Endometrium (tissue), 2 donors: ENCODE measurements at regions not wholly inside any gene's neighbourhood (a gene's known extent, or its start where the extent isn't known, plus 50 kb on each side); places are given as distances from the start of the nearest gene placed in this dataset.
"Not testable (repeated sequence)": the region's sequence is repeated elsewhere in the genome, so short reads cannot be mapped to it uniquely, and the experiment has no call there.

ENCODE experiments used
- FAIRE-seq: peaks from 2 replicates; lab custom pipeline; 2012; peaks lifted over from hg19 to GRCh38; lab: Jason Lieb, UNC
- donor health status: control.
- donor health status: control.

DNA sequence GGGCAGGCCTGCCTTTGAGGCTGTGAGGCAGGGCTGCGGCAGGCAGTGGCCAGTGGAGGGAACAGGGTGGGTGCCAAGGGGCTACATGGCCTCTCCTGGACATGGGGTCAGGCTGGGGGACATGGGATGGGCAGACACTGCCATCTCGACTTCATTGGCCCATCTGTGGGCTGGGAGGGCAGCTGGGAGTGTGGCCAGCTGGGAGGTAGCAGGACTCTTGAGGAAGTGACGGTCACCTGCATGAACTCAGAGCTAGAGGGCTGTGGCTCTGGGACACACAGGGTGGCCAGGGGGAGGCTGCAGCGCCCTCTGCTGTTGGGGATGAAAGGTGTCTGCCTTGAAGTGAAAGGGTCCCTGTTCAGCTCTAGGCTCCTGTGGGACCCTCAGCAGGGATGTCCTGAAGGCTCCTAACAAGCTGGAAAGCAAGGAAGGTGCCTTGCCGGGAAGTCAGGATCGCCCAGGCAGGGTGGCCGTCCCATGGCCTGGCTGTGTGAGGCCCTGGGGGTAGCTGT, 244.0 kb downstream of the ANKRD30B start:
- FAIRE-seq, result not testable (repeated sequence)

DNA sequence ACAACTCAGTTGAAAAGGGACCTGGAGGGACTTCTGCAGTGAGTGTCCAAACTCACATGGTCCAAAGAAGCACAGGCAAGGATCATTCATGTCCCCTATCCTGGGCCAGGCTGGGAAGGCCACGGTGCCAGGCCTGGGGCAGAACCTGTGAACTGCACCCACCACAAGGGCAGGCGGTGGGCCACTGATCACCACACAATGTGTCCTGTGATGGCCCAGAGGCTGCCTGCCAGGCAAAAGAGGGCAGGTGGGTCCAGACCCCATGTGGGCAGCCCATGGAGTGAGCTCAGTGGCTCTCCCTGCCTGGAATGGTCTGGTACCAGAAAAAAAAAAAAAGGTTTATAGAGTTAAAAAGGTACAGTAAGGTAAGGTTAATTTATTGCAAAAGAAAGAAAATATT, 244.8 kb downstream of the ANKRD30B start:
- not testable (repeated sequence) for FAIRE-seq

DNA sequence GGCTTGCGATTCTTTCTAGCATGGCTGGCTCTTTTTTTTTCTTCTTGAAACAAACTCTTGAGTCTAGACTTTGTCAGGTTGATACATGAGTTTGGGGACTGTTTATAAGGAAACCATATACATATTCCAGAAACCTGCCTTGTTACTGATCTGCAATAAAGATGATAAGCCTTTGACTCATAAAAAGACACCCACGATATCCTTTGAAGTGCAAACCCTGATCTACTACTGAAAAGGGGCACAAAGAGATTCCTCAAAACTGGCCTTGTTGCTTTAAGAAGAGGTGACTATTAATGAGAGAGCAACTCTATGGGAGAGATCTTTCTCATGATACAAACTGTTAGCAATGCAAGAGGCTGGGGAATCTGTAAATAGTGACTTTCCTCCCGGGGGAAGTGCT, 247.1 kb downstream of the ANKRD30B start:
- not testable (repeated sequence) for FAIRE-seq

DNA sequence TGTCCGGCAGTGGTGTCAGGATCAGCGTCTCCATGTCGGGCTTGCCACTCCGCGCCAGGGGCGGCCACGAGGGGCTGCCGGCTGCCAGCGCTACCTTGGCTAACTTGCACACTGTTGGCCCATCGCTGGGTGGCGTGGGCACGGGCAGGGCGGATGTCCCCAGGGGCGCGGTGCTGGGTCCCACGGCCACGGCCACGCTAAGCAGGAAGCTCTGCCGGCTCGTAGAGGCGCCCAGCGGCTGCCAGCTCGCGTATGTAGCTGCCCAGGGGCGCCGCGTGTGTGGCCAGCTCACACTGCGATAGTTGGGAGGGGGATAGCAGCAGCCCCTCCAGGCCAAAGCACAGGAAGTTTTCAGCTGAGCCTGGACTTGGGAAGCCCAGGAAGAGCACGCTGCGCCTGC, 249.4 kb downstream of the ANKRD30B start:
- no peak for FAIRE-seq

DNA sequence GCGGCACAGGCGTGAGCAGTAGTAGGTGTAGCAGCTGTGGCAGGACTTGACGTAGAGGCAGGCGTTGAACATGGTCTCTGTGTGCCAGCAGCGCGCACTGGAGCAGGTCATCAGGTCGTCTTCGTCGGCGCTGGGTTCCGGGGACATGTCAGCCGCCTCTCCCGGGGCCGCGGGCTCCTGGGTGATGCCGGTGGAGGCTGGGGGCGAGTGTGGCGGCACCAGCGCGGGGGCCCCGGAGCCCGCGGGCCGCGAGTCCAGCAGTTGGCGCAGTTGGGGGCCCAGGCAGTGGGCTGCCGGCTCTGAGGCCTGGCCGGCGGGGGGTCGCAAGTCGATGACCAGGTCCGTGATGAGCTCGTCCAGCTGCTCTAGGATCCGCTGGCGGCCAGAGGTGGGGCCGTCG, 249.9 kb downstream of the ANKRD30B start:
- FAIRE-seq, result not testable (repeated sequence)

DNA sequence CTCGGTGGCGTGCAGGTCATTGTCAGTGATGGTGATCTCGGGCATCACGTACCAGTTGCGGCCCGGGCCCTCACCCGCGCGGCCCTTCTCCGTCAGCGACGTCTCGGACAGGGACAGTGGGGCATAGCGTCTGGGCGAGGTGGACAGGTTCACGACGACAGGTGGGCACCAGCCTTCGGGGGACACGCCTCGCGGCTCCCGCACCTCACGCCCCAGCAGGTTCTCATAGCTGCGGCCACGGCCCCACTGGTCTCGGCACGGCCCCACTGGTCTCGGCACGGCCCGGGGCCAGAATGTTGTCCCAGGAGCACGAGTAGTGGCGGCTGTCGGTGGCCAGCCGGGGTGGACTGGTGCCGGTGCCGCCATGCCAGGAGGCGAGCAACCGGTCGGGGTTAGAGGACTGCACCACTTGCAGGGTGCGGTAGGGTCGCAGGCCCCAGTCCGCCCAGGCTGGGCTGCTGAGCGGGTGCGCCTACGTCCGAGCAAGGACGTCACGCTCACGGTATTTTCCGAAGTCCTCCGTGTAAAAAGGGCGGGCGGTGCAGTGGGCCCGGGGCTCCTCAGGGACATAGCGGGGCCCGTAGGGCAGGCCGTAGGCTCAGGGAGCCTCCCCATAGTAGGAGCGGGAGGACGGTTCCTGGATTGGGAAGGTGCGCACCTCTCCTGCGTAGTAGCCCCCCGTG, 250.5 kb downstream of the ANKRD30B start:
- not testable (repeated sequence) for FAIRE-seq

DNA sequence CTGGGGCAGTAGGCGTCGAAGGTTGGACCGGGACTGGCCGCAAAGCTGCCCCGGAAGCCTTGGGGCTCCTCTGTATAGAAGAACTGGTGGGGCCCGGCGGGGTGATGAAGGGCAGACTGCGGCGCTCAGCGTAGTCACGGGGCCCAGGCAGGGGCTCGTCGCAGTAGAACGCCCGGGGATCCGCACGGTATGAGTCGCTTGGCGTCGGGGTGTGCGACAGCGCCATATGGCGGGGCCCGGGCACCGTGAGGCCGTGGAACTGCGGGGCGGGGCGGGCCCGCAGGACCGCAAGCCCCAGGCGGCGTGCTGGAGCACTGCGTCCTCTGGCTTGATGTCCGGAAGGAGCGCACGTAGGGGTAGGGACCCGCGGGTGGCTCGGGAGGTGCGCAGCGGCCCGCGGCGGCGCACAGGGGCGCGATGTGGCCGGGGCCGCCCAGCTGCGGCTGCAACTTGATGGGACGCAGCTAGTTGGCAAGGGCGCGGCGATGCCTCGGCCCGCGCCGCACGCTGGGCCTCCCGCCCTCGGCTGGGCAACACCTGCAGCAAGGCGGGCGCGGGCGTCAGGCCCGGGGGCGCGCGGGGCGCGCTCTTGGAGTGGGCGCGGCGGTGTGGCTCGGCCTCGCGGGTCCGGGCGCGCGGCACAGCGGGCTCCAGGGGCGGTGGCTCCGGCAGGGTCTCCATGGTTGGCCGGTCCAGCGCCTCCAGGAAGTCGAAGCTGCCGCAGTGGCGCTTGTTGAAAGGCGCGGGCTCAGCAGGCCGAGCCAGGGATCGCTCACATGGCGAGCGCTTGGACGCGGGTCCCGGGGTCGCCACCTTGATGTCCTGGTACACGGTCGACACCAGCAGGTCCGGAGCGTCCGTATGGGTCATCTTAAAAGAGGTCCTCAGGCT, 251.4 kb downstream of the ANKRD30B start:
- no peak for FAIRE-seq

DNA sequence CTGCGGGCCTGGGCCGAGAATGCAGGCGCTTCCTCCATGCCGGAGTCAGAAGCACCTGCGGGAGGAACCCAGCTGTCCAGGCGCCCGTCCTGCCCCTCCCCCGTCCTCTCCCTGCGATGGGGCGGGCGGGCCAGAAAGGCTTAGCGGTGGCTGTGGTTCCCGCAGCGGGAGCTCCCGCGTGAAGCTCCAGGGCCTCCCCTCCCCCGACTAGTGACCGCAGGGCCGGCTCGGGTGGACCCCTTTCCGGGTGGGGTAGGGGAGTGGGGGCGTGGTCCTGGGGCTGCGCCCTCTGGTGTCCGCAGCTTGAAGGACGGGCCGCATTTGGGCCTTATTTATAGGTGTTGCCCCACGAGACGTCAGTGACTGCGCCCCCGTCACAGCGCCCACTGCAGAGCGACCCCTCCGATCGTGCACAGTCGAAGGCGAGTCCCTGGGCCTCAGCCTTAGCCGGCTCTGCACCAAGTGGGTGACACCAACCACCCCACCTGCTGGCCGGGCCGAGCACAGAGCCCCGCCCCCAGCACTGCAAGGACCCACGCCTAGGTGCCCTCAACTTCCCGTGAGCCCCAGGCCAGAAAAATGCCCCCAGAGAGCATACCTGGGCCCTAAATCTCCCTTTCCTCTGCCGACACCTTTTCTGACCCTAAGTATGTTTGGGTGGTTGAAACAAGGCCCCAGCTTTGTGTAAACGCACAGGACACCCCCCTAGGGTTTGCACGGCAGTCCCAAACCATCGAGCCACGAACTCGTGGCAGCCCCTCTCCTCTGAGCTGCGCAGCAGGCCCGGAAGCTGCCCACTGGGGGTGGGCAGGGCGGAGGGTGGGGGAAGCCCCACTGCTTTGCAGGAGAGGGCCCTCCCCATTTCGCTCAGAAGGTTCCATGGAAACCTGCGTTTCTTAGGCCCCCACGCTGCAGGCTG, 252.4 kb downstream of the ANKRD30B start:
- not testable (repeated sequence) for FAIRE-seq

DNA sequence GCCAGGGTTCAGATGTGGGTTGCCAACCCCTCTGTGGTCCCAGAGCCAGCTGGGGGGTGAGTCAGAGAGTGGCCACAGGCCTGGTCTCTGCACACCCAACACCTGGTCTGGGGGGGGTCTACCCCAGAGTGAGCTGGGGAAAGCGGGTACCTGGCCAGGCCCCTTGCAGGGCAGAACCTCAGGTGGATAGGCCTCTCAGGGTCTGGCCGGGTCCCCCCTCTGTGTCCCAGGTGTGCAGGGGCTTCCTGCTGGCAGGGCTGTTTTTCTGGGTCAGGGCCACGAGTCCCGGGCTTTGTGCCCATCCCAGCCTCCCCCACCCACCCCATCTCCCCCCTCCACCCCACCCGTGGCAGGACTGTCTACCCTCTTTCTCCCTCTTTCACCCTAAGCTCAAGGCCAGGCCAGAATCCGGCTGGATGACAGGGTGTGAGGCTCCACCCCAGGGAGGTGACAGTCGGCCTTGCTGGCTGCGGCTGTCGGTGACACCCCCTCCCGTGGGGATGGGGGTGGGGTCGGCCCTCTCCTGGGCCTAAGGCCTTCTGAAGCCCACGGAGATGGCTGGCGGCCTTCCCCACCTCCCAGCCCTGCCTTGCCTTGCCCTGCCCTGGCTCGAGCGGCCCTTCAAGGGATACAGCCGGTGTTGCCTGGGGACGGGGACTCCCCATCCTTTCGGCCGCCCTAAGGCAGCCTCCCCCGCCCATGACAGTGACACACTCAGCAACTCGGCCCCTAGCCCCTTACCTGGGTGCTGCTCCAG, 253.2 kb downstream of the ANKRD30B start:
- FAIRE-seq, result not testable (repeated sequence)

DNA sequence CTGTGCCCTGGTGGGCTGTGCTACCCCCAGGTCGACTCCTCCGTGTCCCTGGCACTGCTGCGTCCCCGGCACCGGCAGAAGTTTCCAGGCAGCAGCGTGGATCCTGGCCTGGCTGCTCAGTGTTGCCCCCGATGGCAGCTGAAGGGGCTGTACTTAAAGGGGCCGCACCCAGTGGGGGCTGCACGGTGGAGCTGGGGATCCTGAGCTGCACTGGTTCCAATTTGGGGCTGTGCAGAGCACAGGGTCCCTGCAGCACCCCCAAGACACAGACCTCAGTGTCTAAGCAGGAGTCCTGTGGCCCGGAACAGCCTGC, 253.8 kb downstream of the ANKRD30B start:
- not testable (repeated sequence) for FAIRE-seq

DNA sequence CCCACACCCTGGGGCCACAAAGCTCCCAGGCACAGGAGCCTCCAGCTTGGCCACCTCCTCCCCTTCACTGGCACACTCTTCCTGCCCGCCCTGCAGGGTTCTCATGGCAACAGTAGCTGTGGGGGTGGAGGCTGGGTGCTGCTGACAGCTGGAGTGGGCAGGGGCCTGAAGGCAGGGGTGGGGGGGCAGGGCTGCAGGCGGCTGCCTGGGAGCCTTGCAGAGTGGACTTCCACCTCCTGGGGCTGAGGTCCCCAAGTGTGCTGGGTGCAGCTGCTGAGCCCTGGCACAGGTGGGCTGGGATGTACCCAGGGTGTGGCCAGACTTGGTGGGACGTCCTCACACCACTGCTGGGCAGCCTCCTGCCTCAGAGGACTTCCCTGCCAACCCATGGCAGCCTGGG, 254.8 kb downstream of the ANKRD30B start:
- not testable (repeated sequence) for FAIRE-seq

DNA sequence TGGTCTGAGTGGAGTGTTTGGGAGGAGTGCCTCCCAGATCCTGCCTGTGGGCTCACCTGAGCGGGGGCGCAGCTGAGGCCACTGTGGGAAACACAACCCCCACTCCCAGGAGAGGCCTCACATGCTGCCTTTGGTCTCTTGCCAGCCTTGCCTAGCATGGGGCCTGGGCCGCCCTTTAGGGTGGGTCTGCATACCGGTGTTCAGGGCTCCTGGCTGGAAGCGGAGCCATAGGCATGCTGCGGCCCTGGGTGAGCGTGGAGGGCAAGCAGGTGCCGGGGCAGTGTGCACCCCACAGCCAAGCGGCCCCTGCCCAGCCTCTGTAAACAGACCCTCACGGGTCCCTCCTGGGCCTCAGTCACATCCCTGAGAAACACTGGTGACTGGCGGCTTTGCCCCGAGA, 255.3 kb downstream of the ANKRD30B start:
- not testable (repeated sequence) for FAIRE-seq

DNA sequence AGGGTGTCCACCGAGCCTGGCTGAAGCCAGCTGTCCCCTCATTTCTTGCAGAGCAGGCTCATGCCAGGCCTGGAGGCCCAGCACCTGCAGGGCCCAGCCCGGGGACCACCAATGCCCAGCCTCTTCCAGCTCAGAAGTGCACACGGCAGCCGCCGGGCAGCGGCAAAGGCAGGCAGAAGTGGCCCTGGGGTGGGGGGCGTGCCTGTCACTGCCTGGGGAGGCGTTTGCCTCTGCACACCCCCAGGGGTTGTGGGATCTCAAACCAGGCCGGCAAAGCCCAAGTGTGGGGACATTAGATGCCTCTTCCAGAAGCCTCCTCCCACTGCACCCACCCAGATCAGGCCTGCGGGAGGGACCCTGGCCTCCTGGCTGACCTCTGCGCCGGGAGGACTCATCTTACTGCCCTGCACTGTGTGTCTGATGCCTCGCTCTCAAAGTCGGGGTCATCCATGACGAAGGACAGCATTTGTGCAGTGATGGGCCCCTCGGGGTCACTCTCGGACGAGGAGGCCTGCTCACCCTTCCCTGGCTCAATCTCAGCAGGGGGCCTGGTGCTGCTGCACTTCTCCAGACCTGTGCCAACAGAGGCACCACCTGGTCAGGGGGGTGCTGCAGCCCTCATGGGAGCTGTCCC, 255.8 kb downstream of the ANKRD30B start:
- FAIRE-seq, result not testable (repeated sequence)

DNA sequence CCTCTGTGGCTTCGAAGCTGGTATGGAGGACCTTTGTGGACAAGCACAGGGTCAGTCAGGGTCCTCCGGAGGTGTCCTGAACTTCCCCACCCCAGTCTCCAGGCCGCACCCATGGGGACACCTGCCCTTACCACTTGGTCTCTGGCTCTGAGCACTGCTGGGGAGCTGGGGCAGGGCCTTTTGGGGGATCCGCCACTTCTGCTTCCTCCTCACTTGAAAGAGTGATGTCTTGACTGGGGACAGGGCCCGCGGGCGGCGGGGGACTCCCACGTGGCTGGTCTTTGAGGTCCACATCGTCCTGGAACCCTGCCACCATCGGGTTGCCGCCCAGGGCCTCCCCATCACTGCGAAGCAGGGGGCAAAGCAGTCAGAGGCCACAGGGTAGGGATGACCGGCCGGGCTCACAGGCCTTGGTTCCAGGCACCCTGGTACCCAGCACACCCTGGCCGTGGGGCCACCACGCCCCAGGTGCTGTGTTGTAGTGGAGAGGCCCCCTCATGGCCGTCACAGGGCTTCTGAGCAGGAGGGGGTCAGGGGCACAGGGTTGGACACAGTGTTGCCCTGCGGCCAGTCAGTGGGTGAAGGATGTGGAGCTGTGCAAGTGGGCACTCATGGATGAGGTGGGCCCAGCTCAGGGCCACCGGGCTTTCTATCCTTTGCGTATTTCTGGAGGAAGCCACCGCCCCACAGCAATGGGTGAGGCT, 256.4 kb downstream of the ANKRD30B start:
- not testable (repeated sequence) for FAIRE-seq

DNA sequence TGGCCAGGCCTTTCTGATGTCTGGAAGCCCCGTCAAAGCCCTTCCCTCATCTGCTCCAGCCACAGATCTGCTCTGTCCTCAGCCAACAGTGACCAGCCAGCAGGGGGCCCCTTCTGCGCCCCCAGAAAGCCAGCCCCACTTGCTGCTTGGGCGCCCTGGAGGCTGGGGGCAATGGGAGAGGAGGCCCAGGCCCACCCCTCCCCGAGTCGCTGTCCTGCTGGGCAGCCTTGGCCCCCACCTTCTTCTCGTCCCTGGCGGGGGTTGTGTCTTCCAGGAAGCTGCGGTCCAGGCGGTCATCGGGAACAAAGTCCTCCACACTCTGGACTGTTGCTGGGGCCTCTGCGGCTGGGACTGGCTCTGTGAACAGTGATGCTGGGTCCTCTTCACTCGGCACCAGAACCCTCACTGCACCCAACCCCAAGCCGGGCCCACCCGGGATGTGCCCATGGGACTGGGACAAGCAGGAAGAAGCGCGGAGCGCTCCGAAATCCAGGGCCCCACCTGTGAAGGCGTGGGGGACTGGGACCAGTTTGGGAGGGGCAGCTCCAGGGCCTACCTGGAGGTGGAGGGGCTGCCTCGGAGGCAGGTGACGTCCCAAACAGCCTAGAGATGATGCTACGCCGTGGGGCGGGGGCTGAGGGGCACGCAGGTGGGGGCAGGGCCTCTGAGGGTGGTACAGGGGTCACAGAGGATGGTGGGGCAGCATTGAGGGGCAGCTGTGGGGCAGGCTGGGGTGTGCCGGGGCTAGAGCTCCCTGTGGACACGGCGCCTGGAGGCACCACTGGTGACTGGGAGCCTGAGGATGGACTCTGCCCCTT, 257.6 kb downstream of the ANKRD30B start:
- FAIRE-seq, result no peak

DNA sequence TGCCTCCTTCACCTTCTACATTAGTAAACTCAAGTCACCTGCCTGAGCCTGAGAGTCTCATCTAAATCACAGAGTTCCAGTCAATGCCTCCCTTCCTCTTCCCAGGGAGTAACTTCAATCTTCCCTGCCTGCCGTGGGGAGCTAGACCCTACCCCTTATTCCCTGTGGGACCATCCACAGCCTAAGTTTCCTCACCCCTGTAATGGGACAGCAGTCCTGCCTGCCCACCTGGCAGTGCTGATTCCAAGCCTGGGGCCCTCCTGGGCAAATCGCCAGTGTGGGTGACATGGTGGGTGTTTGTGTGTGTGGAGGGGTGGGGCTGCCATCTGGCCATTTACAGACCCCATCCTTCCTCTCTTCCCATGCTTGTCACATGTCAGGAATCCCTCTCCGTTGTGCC, 258.6 kb downstream of the ANKRD30B start:
- not testable (repeated sequence) for FAIRE-seq

DNA sequence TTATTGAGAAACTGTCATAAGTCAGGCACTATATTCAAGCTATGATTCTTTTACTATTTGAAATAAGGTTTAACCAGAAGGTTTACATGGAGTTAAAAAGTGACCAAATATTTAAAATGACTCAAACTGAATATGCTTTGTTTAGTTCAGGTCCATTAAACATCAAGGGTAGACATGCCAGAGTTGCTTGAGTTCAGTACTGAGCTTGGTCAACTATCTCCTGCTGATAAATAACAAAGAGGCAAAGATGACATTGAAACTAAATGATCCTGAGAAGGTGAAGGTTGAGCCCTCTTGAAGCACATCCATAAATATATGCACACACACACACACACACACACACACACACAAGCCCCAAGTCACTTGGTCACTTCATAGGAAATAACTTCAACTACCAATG, 278.1 kb downstream of the ANKRD30B start:
- FAIRE-seq, result not testable (repeated sequence)

DNA sequence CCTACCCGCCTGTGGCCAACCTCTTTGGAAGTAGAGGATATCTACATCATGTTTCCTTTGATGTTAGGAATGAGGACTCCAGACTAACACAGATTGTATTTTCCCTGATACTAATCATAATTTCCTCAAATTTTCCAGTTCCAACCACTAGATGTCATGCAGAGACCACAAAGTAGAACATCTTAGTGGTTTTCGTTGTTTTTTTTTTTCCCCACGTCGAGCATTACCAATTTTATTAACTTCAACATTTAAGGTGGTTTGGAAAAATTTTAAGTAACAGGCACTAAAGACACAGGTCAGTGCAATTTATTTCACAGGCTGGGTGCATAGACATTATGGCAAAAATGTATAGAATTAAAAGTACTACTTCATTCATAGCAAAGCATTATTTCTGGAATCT, 280.1 kb downstream of the ANKRD30B start:
- peak; percentile 64 for FAIRE-seq

DNA sequence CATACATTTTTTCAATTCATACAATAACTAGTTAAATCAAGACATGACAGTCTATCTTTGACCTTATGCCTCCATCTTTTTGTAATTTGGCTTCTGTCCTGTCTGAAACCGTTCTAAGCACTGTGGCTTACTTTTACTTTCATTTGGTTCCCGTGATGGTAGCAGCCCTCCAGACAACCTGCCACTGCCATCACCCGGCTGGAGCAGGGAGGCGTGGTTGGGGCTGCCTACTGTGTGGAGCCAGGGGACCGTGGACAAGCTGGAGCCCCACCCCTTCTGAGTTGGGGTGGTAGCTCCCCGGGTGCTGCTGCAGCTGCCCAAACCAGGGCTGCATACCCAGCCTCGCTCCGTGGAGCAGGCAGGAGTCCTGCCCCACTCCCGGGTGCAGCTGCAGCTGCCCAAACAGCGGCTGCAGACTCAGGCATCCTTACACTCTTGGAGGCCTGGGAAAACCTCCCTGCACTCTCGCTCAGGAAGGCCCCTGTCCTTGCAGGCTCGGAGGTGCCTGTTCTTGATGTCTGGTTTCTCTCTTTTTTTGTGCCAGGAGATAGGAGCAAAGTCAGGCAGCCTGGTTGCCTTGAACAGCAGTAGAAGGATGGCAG, 312.4 kb downstream of the ANKRD30B start:
- not testable (repeated sequence) for FAIRE-seq
